Immature natural killer cell (primary cell): ENCODE measurements at regions not wholly inside any gene's neighbourhood (a gene's known extent, or its start where the extent isn't known, plus 50 kb on each side); places are given as distances from the start of the nearest gene placed in this dataset.

Source experiments
- DNase-seq, 3 donors: peaks; one replicate each; pipeline ENCODE4 v3.0.0; 2022; ENCODE audit warnings: mixed read lengths in 1 of 3
- H3K27ac Mint-ChIP-seq, 6 donors: one replicate each; pipeline ENCODE4 v1.8.0; 2020; ENCODE audit warnings: mixed read lengths in 6 of 6, mild to moderate bottlenecking in 5 of 6, inconsistent platforms in 4 of 6, moderate library complexity in 3 of 6
- H3K27me3 Mint-ChIP-seq, 3 donors: one replicate each; pipeline ENCODE4 v1.8.0; 2020 to 2021; ENCODE audit warnings: low read depth in 3 of 3, mild to moderate bottlenecking in 3 of 3, mixed read lengths in 3 of 3, moderate library complexity in 3 of 3, inconsistent platforms in 1 of 3
- H3K36me3 Mint-ChIP-seq, 3 donors: one replicate each; pipeline ENCODE4 v1.8.0; 2020; ENCODE audit warnings: mixed read lengths in 3 of 3, inconsistent platforms in 2 of 3, mild to moderate bottlenecking in 2 of 3
- H3K4me1 Mint-ChIP-seq, 2 donors: one replicate each; pipeline ENCODE4 v1.8.0; 2020; ENCODE audit warnings: inconsistent platforms in 2 of 2, mild to moderate bottlenecking in 2 of 2, mixed read lengths in 2 of 2, moderate library complexity in 1 of 2
- H3K4me3 Mint-ChIP-seq, 5 donors: one replicate each; pipeline ENCODE4 v1.8.0; 2020; ENCODE audit warnings: mild to moderate bottlenecking in 5 of 5, mixed read lengths in 5 of 5, inconsistent platforms in 3 of 5, moderate library complexity in 3 of 5
- H3K9me3 Mint-ChIP-seq, 6 donors: one replicate each; pipeline ENCODE4 v1.8.0; 2020; ENCODE audit warnings: mild to moderate bottlenecking in 6 of 6, mixed read lengths in 6 of 6, inconsistent platforms in 4 of 6, moderate library complexity in 3 of 6

DNA sequence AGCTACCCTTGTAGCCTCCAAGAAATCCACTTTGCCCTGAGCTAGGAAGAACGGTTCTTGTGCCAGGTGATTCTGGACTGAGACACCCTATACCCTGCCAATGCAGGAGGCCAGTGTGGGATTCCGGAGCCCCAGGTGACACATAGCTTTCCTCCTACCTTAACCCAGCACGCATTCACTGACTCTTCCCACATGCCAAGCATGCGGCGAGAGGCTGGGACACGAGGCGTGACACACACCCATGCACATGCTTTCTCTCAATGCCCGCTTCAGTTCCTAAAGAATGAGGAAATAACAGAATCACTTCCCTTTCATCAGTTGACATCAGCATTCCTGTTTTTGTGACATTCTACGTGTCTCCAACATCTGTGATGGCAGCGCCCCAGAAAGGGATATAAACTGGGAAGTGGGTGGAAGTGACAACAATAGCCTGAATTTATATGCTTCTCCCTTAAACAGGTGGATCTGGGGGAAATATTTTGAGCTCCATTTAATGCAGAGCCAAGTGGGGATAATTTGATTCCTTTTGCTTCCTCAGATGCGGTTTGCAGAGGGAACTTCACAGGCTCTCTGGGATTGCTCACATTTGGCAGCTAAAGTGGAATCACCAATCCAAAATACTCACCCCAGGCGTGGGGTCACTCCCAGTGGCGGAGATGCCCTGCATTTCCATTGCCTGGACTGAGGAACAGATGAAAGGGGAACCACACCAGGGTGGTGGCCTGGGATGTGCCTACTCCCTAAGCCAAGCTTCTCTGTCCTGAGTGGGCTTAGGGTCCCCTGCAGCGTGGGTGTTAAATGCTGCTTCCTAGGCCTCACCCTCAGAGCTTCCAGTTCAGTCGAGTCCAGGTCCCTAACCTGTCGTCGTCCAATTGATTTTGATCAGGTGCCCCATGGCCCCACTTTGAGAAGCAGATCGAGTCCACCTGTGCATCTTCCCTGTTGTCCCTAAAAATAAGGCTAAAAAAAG lies 445.1 kb downstream of the SIPA1L2 start:
- no peaks in the 10 kb centered on the region for H3K36me3 Mint-ChIP-seq
- no peaks in the 10 kb centered on the region for H3K9me3 Mint-ChIP-seq
- peaks cover 7 to 13% (median 9%) of the 10 kb centered on the region in 3 donors for H3K27me3 Mint-ChIP-seq
- no peak overlapping the region for H3K4me3 Mint-ChIP-seq
- no peaks in the 10 kb centered on the region for H3K4me1 Mint-ChIP-seq
- DNase-seq, result no peak
- no peak overlapping the region for H3K27ac Mint-ChIP-seq

DNA sequence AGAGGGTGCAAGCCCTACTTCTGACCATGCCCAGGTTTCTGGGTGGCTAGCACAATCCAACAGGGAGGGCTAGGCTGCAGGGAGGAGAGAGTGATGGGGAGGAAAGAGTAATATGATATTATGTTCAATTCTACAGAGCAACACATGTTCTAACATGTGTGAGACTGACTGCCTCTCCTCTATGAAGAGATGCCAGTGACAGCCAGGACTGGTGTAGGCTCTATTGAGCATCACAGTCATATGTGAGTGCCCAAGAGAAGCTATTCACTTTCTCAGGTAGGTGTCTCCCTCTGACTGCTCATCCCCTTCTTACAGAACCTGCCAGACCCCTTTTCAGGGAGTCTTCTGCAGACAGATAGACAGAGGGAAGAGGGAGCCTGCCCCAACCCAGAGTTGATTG lies 446.1 kb downstream of the SIPA1L2 start:
- DNase-seq, result no peak
- H3K27me3 Mint-ChIP-seq, result peaks cover 3 to 13% (median 4%) of the 10 kb centered on the region in 3 donors
- no peaks in the 10 kb centered on the region for H3K36me3 Mint-ChIP-seq
- H3K9me3 Mint-ChIP-seq, result no peaks in the 10 kb centered on the region
- H3K4me1 Mint-ChIP-seq, result no peaks in the 10 kb centered on the region
- no peak overlapping the region for H3K27ac Mint-ChIP-seq
- H3K4me3 Mint-ChIP-seq, result no peak overlapping the region

DNA sequence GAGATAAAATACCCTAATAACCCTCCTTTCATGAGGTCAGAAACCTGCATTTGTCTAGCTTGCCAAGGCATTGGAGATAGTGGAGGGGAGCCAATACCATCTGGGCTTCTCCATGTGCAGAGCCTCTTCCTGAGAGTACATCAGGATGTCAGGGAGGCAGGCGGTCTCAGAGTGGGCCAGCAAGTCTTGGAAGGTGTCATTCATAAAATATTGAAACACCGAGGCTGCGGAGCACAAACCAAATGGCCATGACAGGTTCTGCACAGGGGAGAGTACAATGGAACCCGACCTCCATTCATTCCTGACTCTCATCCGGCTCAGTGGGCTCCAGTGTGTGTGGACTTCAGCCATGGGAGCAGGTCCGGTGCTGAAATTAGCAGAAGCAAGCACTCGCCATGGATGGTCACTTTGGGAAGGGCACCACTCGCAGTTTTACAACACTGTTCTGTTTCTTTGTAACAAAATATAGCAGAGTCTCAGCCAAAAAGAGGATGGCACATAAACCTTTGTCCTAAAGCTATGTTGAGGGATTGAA lies 446.6 kb downstream of the SIPA1L2 start:
- Mint-ChIP-seq H3K27me3 (peaks cover 3 to 13% (median 3%) of the 10 kb centered on the region in 3 donors), H3K36me3 (no peaks in the 10 kb centered on the region), H3K9me3 (no peaks in the 10 kb centered on the region), H3K27ac (no peak overlapping the region), H3K4me3 (no peak overlapping the region), H3K4me1 (no peaks in the 10 kb centered on the region)
- no peak for DNase-seq

DNA sequence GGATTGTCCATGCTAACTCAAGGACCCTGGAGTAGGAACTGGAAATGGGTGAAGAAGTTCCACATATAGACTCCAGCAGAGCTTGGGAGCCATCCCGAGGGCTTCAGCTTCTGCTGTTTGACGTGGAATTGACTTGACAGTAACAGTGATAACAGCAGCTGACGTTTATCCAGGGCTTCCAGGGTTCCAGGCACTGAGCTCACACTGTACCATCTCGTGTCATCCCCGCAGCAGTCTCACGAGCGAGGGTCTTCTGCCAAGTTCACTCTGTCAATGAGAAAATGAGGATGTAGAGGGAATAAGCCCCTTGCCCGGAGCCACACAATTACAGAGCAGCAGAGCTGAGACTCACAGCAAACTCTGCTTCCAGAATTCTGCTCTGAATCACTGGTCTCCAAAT lies 447.7 kb downstream of the SIPA1L2 start:
- no peak for DNase-seq
- Mint-ChIP-seq H3K9me3 (no peaks in the 10 kb centered on the region), H3K27ac (no peak overlapping the region), H3K36me3 (no peaks in the 10 kb centered on the region), H3K4me3 (no peak overlapping the region), H3K4me1 (no peaks in the 10 kb centered on the region), H3K27me3 (peaks cover 3 to 11% (median 4%) of the 10 kb centered on the region in 3 donors)

DNA sequence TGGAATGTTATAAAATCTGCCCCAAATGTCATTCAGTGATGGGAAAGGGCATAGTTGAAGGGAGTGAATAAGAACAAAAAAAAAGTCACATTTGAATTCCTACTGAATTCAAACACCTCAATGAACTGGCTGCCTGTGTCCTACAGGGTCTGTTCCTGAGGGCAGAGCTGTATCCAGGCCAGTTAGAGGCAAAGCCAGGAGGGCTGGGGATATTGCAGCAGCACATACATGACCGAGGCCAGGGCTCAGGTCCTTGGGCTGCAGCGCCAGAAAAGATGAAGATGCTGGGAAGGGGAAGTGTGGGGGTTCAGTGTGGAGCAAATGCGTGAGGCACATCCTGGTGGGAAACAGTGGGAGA lies 449.2 kb downstream of the SIPA1L2 start:
- peaks cover 4 to 8% (median 4%) of the 10 kb centered on the region in 3 donors for H3K27me3 Mint-ChIP-seq
- no peaks in the 10 kb centered on the region for H3K4me1 Mint-ChIP-seq
- H3K27ac Mint-ChIP-seq, result no peak overlapping the region
- H3K9me3 Mint-ChIP-seq, result no peaks in the 10 kb centered on the region
- DNase-seq, result no peak
- no peaks in the 10 kb centered on the region for H3K36me3 Mint-ChIP-seq
- no peak overlapping the region for H3K4me3 Mint-ChIP-seq

DNA sequence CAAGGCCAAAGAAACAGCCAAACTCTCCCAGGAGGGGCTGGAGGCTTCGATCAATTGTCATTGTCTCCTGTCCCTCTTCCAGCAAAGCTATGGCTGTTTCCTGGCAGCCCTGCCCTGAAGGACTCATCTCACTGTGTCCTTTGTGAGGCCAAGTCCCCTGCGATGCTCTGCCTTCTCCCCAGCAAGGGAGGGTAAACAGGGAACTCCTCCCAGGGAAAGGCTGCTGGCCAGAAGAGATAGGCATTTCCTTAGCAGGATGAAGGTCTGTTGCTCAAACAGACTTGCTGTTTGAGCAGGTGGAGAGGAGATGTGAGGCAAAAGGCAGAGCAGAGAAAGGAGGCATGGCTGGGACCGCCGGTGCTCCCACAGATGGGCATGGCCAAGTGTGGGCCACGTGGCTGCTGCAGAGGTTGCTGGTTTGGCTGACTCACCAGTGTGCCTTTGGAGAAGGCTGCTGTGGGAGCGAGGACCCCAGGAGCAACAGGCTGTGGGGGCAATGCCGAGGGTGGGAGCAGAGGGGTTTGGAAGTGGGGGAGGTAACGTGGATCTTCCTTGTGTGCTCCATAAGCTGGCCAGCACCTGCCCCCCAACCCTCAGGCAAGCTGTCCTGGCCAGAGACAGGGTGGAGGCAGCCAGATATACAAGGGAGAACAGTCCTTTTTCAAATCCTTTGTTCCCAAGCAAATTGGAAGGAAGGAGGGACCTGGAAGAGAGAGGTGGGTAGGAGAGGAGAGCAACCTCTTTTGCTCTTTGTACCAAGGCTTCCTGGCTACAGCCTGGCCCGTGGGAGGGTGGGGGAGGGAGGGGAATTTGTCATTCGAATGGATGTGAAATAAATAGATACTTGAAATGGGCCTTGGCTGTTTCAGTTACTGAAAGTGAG lies 449.8 kb downstream of the SIPA1L2 start:
- peaks cover 0 to 2% (median 0%) of the 10 kb centered on the region in 6 donors for H3K9me3 Mint-ChIP-seq
- no peaks in the 10 kb centered on the region for H3K36me3 Mint-ChIP-seq
- no peak overlapping the region for H3K27ac Mint-ChIP-seq
- H3K4me3 Mint-ChIP-seq, result no peak overlapping the region
- H3K4me1 Mint-ChIP-seq, result no peaks in the 10 kb centered on the region
- peaks cover 4 to 10% (median 5%) of the 10 kb centered on the region in 3 donors for H3K27me3 Mint-ChIP-seq
- no peak for DNase-seq

DNA sequence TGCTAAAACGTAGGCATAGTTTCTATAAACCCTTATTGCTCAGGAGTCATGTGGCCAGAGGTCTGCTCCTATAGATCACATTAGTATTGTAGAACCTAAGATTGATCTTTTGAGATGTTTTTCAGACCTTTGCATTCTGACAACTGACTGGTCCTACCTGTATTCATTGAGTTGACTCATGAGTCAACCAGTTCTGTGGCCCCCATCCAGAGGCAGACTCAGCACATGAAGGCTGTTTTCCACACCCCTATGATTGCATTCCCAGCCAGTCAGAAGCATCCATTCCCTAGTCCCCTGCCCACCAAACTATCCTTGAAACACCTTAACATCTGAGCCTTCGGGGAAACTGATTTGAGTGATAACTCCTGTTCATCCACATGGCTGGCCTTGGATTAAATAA lies 451.7 kb downstream of the SIPA1L2 start:
- H3K27me3 Mint-ChIP-seq, result peaks cover 4 to 15% (median 7%) of the 10 kb centered on the region in 3 donors
- no peaks in the 10 kb centered on the region for H3K4me1 Mint-ChIP-seq
- H3K4me3 Mint-ChIP-seq, result no peak overlapping the region
- DNase-seq, result no peak
- peaks cover 0 to 5% (median 0%) of the 10 kb centered on the region in 6 donors for H3K9me3 Mint-ChIP-seq
- H3K36me3 Mint-ChIP-seq, result no peaks in the 10 kb centered on the region
- no peak overlapping the region for H3K27ac Mint-ChIP-seq

DNA sequence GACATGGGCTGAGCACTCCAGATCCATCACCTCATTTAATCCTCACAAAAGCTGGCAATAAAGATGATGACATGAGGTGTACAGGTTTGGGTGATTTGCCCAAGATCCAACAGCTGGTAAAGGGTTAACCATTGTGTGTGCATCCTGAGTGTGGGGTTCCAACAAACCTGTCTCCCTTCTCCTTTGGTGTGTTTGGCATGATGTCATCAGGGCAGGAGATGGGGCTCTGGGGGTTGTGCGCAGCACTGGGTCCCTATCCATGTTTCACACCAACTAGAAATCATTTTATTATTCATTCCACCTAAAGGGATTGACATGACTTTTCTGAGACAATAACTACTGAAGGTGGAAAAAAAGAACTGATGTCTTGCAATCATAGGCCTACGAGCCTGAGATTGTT lies 452.5 kb downstream of the SIPA1L2 start:
- peaks cover 3 to 5% of the 10 kb centered on the region in 2 donors for H3K4me1 Mint-ChIP-seq
- H3K27ac Mint-ChIP-seq, result no peak overlapping the region
- no peak for DNase-seq
- H3K4me3 Mint-ChIP-seq, result no peak overlapping the region
- H3K9me3 Mint-ChIP-seq, result peaks cover 0 to 5% (median 0%) of the 10 kb centered on the region in 6 donors
- peaks cover 4 to 15% (median 7%) of the 10 kb centered on the region in 3 donors for H3K27me3 Mint-ChIP-seq
- H3K36me3 Mint-ChIP-seq, result no peaks in the 10 kb centered on the region

DNA sequence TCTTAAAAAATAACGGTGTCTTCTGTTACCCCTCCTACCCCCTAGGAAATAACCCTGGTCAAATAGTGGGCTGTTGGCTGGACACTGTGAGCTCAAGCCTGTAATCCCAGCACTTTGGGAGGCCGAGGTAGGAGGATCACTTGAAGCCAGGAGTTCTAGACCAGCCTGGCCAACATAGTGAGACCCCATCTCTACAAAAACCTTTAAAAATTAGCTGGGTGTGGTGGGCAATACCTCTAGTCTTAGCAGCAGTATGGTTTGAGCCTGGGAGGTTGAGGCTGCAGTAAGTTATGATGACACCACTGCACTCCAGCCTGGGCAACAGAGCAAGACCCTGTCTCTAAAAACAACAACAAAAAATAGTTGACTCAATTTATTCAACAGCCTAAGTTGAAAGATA lies 453.7 kb downstream of the SIPA1L2 start:
- no peaks in the 10 kb centered on the region for H3K36me3 Mint-ChIP-seq
- no peak overlapping the region for H3K4me3 Mint-ChIP-seq
- no peak overlapping the region for H3K27ac Mint-ChIP-seq
- H3K9me3 Mint-ChIP-seq, result peaks cover 0 to 5% (median 0%) of the 10 kb centered on the region in 6 donors
- DNase-seq, result no peak
- H3K27me3 Mint-ChIP-seq, result peaks cover 2 to 9% (median 7%) of the 10 kb centered on the region in 3 donors
- peaks cover 10% of the 10 kb centered on the region in 2 donors for H3K4me1 Mint-ChIP-seq

DNA sequence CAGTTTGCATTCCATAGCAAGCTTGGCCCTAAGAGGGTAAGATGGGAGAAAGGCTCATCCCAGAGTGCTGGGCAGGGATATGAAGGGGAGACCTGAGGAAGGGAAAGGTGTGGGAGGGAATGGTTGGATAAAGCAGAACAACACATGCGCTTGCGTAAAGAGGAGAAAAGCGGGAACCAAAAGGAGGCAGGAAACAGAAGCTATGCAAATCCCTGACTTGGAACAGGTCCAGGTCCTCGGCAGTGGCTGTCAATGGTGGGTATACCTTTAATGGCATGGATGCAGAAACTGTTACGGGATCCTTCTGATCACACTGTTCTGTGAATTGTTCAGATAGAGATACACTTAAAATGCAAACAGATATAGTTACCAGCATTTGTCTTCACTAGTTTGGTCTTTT lies 455.6 kb downstream of the SIPA1L2 start:
- Mint-ChIP-seq H3K36me3 (no peaks in the 10 kb centered on the region), H3K4me1 (peaks cover 10% of the 10 kb centered on the region in 2 donors), H3K27me3 (peaks cover 2 to 7% (median 4%) of the 10 kb centered on the region in 3 donors), H3K9me3 (peaks cover 0 to 5% (median 0%) of the 10 kb centered on the region in 6 donors), H3K4me3 (no peak overlapping the region), H3K27ac (no peak overlapping the region)
- DNase-seq, result no peak

DNA sequence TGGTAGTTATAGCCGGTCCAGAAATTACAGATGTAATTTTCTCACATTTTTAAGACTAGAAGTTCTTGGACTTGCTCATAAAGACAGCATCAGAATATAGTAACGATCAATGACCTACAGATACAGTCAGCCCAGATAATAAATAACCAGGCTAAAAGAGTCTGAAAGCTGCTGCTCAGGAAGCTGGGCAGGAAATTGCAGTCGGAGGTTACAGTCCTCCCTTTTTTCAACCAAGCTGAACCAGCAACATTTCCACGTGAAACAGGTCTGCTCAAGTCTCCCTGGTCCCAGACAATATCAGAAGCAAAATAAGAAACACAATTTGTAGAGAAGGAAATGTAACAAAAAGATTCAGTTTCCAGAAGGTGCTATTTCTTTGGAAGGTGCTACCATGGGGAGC lies 457.4 kb downstream of the SIPA1L2 start:
- no peaks in the 10 kb centered on the region for H3K36me3 Mint-ChIP-seq
- DNase-seq, result no peak
- no peak overlapping the region for H3K27ac Mint-ChIP-seq
- peak overlapping the region in 1 of 5 donors; percentile 13 for H3K4me3 Mint-ChIP-seq
- peaks cover 10% of the 10 kb centered on the region in 2 donors for H3K4me1 Mint-ChIP-seq
- H3K9me3 Mint-ChIP-seq, result peaks cover 0 to 5% (median 0%) of the 10 kb centered on the region in 6 donors
- peaks cover 2 to 7% (median 4%) of the 10 kb centered on the region in 3 donors for H3K27me3 Mint-ChIP-seq

DNA sequence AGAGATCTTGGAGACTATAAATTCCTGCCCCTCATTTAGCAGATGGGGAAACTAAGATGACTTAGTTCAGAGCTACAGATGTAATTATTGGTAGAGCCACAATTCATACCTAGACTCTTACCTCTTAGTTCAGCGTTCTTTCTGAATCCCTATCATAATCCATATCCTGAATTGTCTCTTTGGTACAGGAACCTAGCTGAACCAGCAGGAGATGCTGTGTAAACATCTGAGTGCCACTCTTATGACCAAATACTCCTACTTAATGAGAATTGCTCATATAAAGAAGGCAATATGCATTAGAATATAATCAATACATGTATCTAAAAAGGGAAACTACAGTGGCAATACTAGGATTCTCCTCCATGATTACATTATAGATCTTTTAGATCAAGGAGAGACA lies 459.0 kb downstream of the SIPA1L2 start:
- Mint-ChIP-seq H3K27me3 (peaks cover 2 to 7% (median 4%) of the 10 kb centered on the region in 3 donors), H3K36me3 (no peaks in the 10 kb centered on the region), H3K4me3 (no peak overlapping the region), H3K9me3 (peaks cover 0 to 5% (median 0%) of the 10 kb centered on the region in 6 donors), H3K4me1 (peaks cover 10% of the 10 kb centered on the region in 2 donors), H3K27ac (no peak overlapping the region)
- DNase-seq, result no peak

DNA sequence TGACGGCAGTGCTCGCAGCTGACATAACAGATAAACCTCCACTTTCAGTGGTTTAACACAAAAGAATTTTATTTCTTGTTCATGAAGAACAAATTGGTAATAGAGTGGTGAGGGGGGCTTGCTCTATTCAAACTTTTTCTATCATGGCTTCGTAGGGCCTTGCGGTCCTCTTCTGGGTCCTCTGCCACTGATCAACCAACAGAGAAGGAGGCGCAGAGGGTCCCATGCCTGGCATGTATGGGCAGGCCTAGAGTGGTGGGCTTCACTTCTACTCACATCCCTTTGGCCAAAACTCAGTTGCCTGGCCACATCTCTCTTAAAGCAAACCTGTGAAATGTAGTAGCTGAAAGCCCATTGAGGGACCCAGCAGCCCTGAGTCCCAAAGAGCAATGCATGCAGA lies 460.5 kb downstream of the SIPA1L2 start:
- no peaks in the 10 kb centered on the region for H3K9me3 Mint-ChIP-seq
- H3K4me1 Mint-ChIP-seq, result peaks cover 10% of the 10 kb centered on the region in 2 donors
- peaks cover 2% of the 10 kb centered on the region in 3 donors for H3K27me3 Mint-ChIP-seq
- H3K27ac Mint-ChIP-seq, result no peak overlapping the region
- DNase-seq, result no peak
- H3K4me3 Mint-ChIP-seq, result no peak overlapping the region
- no peaks in the 10 kb centered on the region for H3K36me3 Mint-ChIP-seq

DNA sequence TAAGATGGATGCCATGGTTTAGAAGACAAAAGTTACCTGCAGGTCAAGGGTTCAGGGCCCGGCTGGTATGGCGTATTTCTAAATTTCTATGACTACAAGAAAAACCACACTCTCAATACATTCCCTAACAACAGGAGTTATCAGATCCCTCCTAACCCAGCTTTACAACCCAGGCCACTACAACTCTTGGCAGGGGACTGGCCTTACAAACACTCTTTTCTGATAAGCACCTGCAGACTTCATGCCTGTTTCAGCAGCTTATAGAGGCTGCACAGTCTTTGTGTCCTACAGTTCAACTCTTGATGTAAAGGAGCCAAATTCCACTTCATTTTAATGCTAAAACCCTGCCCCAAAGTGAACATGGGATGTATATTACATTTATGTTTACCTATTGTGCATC lies 461.4 kb downstream of the SIPA1L2 start:
- H3K9me3 Mint-ChIP-seq, result no peaks in the 10 kb centered on the region
- H3K27me3 Mint-ChIP-seq, result peaks cover 0 to 2% (median 0%) of the 10 kb centered on the region in 3 donors
- H3K27ac Mint-ChIP-seq, result no peak overlapping the region
- DNase-seq, result no peak
- peaks cover 10% of the 10 kb centered on the region in 2 donors for H3K4me1 Mint-ChIP-seq
- H3K4me3 Mint-ChIP-seq, result no peak overlapping the region
- H3K36me3 Mint-ChIP-seq, result no peaks in the 10 kb centered on the region
